Trophoblast cell (in vitro differentiated cells and primary cell): ENCODE measurements at regions not wholly inside any gene's neighbourhood (a gene's known extent, or its start where the extent isn't known, plus 50 kb on each side); places are given as distances from the start of the nearest gene placed in this dataset.

Experiments used
- DNase-seq, 2 donors: peaks; one replicate each; pipeline ENCODE4 v3.0.0-alpha.2; 2016
- H2AFZ ChIP-seq: 2 replicates; pipeline ENCODE4 v1.6.1; 2013; ENCODE audit warnings: low read length, moderate library complexity, mild to moderate bottlenecking; ENCODE audit not compliant: insufficient read depth, poor library complexity
- H2AK5ac ChIP-seq: 2 replicates; pipeline ENCODE4 v1.6.1; 2013; ENCODE audit warnings: mild to moderate bottlenecking, low read length
- H2BK120ac ChIP-seq: 2 replicates; pipeline ENCODE4 v1.6.1; 2013; ENCODE audit warnings: low read length, mild to moderate bottlenecking, moderate library complexity; ENCODE audit not compliant: insufficient read depth, poor library complexity
- H2BK12ac ChIP-seq: 2 replicates; pipeline ENCODE4 v1.6.1; 2013; ENCODE audit warnings: mild to moderate bottlenecking, low read length, moderate library complexity
- H2BK5ac ChIP-seq: 2 replicates; pipeline ENCODE4 v1.6.1; 2013; ENCODE audit warnings: low read length, low read depth, moderate library complexity, mild to moderate bottlenecking; ENCODE audit not compliant: poor library complexity
- H3K14ac ChIP-seq: 2 replicates; pipeline ENCODE4 v1.6.1; 2013; ENCODE audit warnings: mild to moderate bottlenecking, low read length
- H3K18ac ChIP-seq: 2 replicates; pipeline ENCODE4 v1.6.1; 2013; ENCODE audit warnings: mild to moderate bottlenecking, low read length
- H3K23ac ChIP-seq: 2 replicates; pipeline ENCODE4 v1.6.1; 2013; ENCODE audit warnings: low read length
- H3K27ac ChIP-seq: 2 replicates; pipeline ENCODE4 v1.5.1; 2013; ENCODE audit warnings: low read depth, mild to moderate bottlenecking, inconsistent platforms, low read length, moderate library complexity
- H3K27me3 ChIP-seq: 2 replicates; pipeline ENCODE4 v1.6.1; 2013; ENCODE audit warnings: inconsistent platforms, mild to moderate bottlenecking, low read length, moderate library complexity; ENCODE audit not compliant: insufficient read depth
- H3K36me3 ChIP-seq, 2 experiments: 1 replicate in 1 of 2; 2 replicates in 1 of 2; pipeline ENCODE4 v1.6.1; 2013; ENCODE audit warnings: low read length in 2 of 2, mild to moderate bottlenecking in 2 of 2, moderate library complexity in 1 of 2; ENCODE audit not compliant: insufficient read depth in 2 of 2, control insufficient read depth in 1 of 2
- H3K4ac ChIP-seq: 2 replicates; pipeline ENCODE4 v1.6.1; 2013; ENCODE audit warnings: low read depth, mild to moderate bottlenecking, low read length, moderate library complexity
- H3K4me1 ChIP-seq, 2 experiments: 1 replicate in 1 of 2; 2 replicates in 1 of 2; pipeline ENCODE4 v1.6.1; 2013; ENCODE audit warnings: low read length in 2 of 2, mild to moderate bottlenecking in 2 of 2, moderate library complexity in 1 of 2; ENCODE audit not compliant: insufficient read depth in 2 of 2, control insufficient read depth in 1 of 2
- H3K4me2 ChIP-seq: 2 replicates; pipeline ENCODE4 v1.6.1; 2013; ENCODE audit warnings: inconsistent platforms, mild to moderate bottlenecking, low read length, moderate library complexity
- H3K4me3 ChIP-seq: 2 replicates; pipeline ENCODE4 v1.5.1; 2013; ENCODE audit warnings: mild to moderate bottlenecking, low read depth, low read length, inconsistent platforms
- H3K79me1 ChIP-seq: one replicate; pipeline ENCODE4 v1.6.1; 2013; ENCODE audit warnings: low read length
- H3K79me2 ChIP-seq: 2 replicates; pipeline ENCODE4 v1.6.1; 2013; ENCODE audit warnings: low read length, mild to moderate bottlenecking; ENCODE audit not compliant: control insufficient read depth, insufficient read depth, poor library complexity
- H3K9ac ChIP-seq: 2 replicates; pipeline ENCODE4 v1.6.1; 2013; ENCODE audit warnings: mild to moderate bottlenecking, low read length
- H3K9me3 ChIP-seq: 2 replicates; pipeline ENCODE4 v1.6.1; 2013; ENCODE audit warnings: low read depth, mild to moderate bottlenecking, control low read depth, inconsistent platforms, low read length; ENCODE audit not compliant: insufficient read depth
- H4K12ac ChIP-seq: 2 replicates; pipeline ENCODE4 v1.6.1; 2013; ENCODE audit warnings: low read depth, mild to moderate bottlenecking, low read length, moderate library complexity
- H4K8ac ChIP-seq: 2 replicates; pipeline ENCODE4 v1.6.1; 2013; ENCODE audit warnings: low read depth, mild to moderate bottlenecking, low read length, moderate library complexity
- H4K91ac ChIP-seq: one replicate; pipeline ENCODE4 v1.6.1; 2013; ENCODE audit warnings: low read depth, mild to moderate bottlenecking, low read length, moderate library complexity
- WGBS: extraction: QIAGEN DNeasy Blood & Tissue Kit; methylation state at CpG from one replicate; pipeline ENCODE4 v1.1.7; 2013; ENCODE audit warnings: missing lambda C conversion rate; ENCODE audit not compliant: insufficient read length, insufficient coverage; ENCODE audit errors: extremely low coverage; 5-methylcytosine and 5-hydroxymethylcytosine counted together

DNA sequence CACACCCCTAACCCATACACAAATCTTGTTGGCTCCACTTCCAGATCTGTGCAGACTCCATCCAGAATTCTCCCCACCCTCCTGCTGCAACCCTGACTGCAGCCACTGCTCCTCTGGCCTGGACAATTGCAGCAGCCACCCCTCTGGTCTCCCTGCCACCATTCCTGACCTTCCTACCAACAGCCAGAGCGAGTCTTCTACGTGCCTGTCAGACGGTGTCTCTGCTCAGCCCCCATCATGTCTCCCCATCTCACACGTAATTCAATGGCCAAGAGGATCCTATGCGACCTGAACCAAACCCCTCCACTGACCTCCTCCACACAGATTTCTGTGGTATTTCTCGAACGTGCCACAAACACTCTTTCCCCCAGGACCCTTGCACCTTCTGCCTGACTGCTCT lies 103.3 kb downstream of the TPRA1 start:
- Histone ChIP-seq H3K4me1 (peaks cover 0 to 2% of the 10 kb centered on the region in 2 experiments), H2BK5ac (no peak overlapping the region), H2AK5ac (no peak overlapping the region), H3K4me3 (no peak overlapping the region), H3K14ac (no peak overlapping the region), H3K4me2 (no peak overlapping the region), H2AFZ (no peak overlapping the region), H3K36me3 (no peaks in the 10 kb centered on the region), H3K27me3 (no peaks in the 10 kb centered on the region), H3K23ac (no peak overlapping the region), H3K9ac (no peak overlapping the region), H4K91ac (no peak overlapping the region), H4K12ac (no peak overlapping the region), H2BK120ac (no peak overlapping the region), H3K27ac (no peak overlapping the region), H3K79me2 (no peaks in the 10 kb centered on the region), H3K9me3 (no peaks in the 10 kb centered on the region), H4K8ac (no peak overlapping the region), H3K4ac (no peak overlapping the region), H3K18ac (no peak overlapping the region), H2BK12ac (no peak overlapping the region), H3K79me1 (no peaks in the 10 kb centered on the region)
- WGBS = no CpG with 5 or more reads among the region's 7 CpGs
- DNase-seq = no peak

DNA sequence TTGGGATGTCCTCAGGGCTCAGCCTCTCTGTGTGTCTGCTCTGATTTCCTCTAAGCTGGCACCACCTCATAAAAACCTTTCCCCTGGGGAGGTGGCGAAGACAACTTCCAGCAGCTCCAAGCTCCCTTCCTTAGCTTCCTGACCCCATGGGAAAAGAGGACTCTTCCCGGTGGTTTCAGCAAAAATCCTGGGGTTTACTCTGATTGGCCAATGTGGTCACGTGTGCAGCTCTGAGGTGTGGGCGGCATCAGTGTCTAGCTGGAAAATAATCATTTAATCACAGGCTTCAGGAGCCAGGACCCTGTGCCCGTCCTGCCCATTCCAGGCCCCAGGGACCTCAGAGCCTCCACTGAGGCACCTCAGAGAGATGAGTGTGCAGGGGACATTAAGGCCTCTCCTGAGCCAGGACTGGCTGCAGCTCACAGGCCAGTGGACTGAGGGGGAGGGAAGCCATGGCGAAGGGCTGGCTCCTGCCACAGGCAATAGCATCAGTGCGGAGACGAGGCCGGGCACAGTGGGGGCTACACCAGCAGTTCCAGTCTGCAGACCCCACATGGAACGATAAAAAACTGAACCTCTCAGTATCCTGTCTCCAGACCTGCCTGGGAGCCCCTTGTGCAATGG lies 104.1 kb downstream of the TPRA1 start:
- Histone ChIP-seq H2BK5ac (no peak overlapping the region), H3K4me1 (peaks cover 0 to 2% of the 10 kb centered on the region in 2 experiments), H3K36me3 (no peaks in the 10 kb centered on the region), H3K18ac (no peak overlapping the region), H3K14ac (no peak overlapping the region), H4K91ac (no peak overlapping the region), H4K12ac (no peak overlapping the region), H2BK120ac (no peak overlapping the region), H3K27ac (no peak overlapping the region), H3K4me2 (no peak overlapping the region), H3K79me2 (no peaks in the 10 kb centered on the region), H3K23ac (no peak overlapping the region), H3K9ac (no peak overlapping the region), H3K27me3 (no peaks in the 10 kb centered on the region), H2BK12ac (no peak overlapping the region), H4K8ac (no peak overlapping the region), H3K4me3 (no peak overlapping the region), H2AK5ac (no peak overlapping the region), H2AFZ (no peak overlapping the region), H3K9me3 (no peaks in the 10 kb centered on the region), H3K79me1 (no peaks in the 10 kb centered on the region), H3K4ac (no peak overlapping the region)
- no peak for DNase-seq
- no CpG with 5 or more reads among the region's 10 CpGs for WGBS

DNA sequence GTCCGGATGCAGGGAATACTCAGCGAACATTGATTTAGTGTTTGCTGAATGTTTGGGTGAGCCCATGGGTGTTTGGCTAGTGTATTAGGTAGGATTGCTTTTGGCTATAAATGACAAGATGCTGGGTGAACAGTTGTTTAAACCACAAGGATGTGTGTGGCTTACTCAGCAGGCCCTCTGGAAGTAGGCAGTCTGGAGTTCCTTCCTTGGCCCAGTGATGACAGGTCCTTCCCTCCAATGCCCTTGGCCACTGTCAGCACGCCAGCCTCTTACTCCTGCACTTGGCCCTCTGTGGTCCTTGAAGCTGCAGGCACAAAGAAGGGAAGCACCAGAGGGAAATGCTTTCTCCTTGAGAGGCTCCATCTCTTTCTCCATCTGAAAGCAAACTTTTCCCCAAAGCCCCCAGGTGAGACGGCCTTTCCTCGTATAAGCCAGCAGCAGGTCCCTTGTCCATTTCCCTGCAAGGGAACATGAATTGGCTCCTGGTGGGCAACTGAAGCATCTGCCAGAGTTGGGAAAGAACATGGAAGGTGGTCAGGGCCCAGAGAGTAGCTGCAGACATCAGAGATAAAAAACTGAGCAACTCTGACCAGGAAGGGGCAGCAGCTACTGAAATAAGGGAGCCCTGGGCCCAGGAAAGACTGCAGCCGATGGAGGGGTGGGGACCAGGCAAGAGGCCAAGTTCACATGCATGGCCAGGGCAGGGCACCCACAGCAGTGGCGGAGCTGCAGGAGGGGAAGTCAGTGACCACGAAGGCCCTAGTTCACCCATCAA lies 105.0 kb downstream of the TPRA1 start:
- no CpG with 5 or more reads among the region's 8 CpGs for WGBS
- H4K8ac ChIP-seq = no peak overlapping the region
- no peak overlapping the region for H4K91ac ChIP-seq
- no peaks in the 10 kb centered on the region for H3K79me2 ChIP-seq
- no peak overlapping the region for H3K18ac ChIP-seq
- no peak overlapping the region for H3K4me3 ChIP-seq
- peaks cover 0 to 2% of the 10 kb centered on the region in 2 experiments for H3K4me1 ChIP-seq
- no peak overlapping the region for H3K14ac ChIP-seq
- H3K4me2 ChIP-seq = no peak overlapping the region
- H2AK5ac ChIP-seq = no peak overlapping the region
- no peaks in the 10 kb centered on the region for H3K79me1 ChIP-seq
- no peak overlapping the region for H3K23ac ChIP-seq
- no peak overlapping the region for H2BK5ac ChIP-seq
- DNase-seq = no peak
- no peaks in the 10 kb centered on the region for H3K27me3 ChIP-seq
- no peak overlapping the region for H3K4ac ChIP-seq
- H2BK12ac ChIP-seq = no peak overlapping the region
- no peak overlapping the region for H2BK120ac ChIP-seq
- no peaks in the 10 kb centered on the region for H3K9me3 ChIP-seq
- no peak overlapping the region for H3K27ac ChIP-seq
- H3K36me3 ChIP-seq = no peaks in the 10 kb centered on the region
- H2AFZ ChIP-seq = no peak overlapping the region
- H4K12ac ChIP-seq = no peak overlapping the region
- no peak overlapping the region for H3K9ac ChIP-seq

DNA sequence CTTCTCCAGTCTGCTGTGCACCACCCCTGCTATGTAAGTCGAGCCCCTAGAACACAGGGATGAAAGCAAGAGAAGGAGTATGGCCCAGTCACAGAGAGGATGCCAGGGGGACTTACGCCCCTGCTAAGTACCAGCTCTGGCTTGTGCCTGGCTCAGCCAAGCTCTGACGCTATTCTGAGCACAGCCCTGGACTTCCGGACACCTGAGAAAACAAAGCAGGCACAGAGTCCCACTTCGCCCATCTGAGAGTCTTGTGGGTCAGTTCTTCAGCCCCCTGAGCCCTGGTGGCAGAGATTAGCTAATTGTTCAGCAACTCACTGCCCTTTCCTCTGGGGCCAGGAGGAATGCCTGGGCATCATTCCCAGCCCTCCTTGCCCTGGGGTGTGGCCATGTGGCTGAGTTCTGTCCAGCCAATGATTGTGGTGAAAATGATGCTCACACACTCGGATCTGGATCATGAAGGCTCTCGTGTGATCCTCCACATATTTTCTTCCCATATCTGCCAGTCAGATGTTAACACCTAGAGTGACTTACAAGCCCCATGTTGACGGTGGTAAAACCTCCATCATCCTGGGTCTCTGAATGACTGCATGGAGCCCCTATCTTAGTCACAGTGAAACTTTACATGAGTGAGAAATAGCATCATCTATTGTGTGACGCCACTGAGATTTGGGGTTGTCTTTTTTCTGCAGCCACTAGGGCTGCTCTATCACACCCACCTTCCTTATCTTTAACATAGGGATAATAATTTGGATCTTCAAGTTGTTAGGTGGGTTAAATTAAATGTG lies 105.7 kb downstream of the TPRA1 start:
- H3K79me2 ChIP-seq = no peaks in the 10 kb centered on the region
- no peak overlapping the region for H3K4ac ChIP-seq
- H3K9me3 ChIP-seq = no peaks in the 10 kb centered on the region
- H3K4me1 ChIP-seq = peaks cover 0 to 2% of the 10 kb centered on the region in 2 experiments
- no peak overlapping the region for H3K27ac ChIP-seq
- H3K4me3 ChIP-seq = no peak overlapping the region
- WGBS = no CpG with 5 or more reads among the region's 9 CpGs
- no peaks in the 10 kb centered on the region for H3K36me3 ChIP-seq
- H3K79me1 ChIP-seq = no peaks in the 10 kb centered on the region
- H2BK12ac ChIP-seq = no peak overlapping the region
- H3K4me2 ChIP-seq = no peak overlapping the region
- H3K23ac ChIP-seq = no peak overlapping the region
- no peak overlapping the region for H2AFZ ChIP-seq
- H2AK5ac ChIP-seq = no peak overlapping the region
- H4K91ac ChIP-seq = no peak overlapping the region
- H3K9ac ChIP-seq = no peak overlapping the region
- H3K27me3 ChIP-seq = no peaks in the 10 kb centered on the region
- DNase-seq = no peak
- H3K14ac ChIP-seq = no peak overlapping the region
- no peak overlapping the region for H4K8ac ChIP-seq
- no peak overlapping the region for H2BK5ac ChIP-seq
- H3K18ac ChIP-seq = no peak overlapping the region
- no peak overlapping the region for H4K12ac ChIP-seq
- no peak overlapping the region for H2BK120ac ChIP-seq
